Left hindlimb (tissue), 1 donor: ENCODE measurements at regions not wholly inside any gene's neighbourhood (a gene's known extent, or its start where the extent isn't known, plus 50 kb on each side); places are given as distances from the start of the nearest gene placed in this dataset.
"Not testable (repeated sequence)": the region's sequence is repeated elsewhere in the genome, so short reads cannot be mapped to it uniquely, and the experiment has no call there.

ENCODE experiments used
- DNase-seq: peaks from one replicate; pipeline ENCODE4 v3.0.0-alpha.2; 2018

- no peak for DNase-seq
Observed at GRCh38 chr5:34450338-34450737, 205.8 kb upstream of the RAI14 start.

GRCh38 chr5:34452170-34452828 lies 203.8 kb upstream of the RAI14 start:
- no peak for DNase-seq

GRCh38 chr5:34455098-34455497 lies 201.0 kb upstream of the RAI14 start:
- DNase-seq: no peak

- no peak for DNase-seq
Observed at GRCh38 chr5:34459908-34460307, 196.2 kb upstream of the RAI14 start.

- no peak for DNase-seq
Observed at GRCh38 chr5:34460496-34460895, 195.6 kb upstream of the RAI14 start.

GRCh38 chr5:34464829-34465228 lies 191.3 kb upstream of the RAI14 start:
- no peak for DNase-seq

GRCh38 chr5:34465301-34465700 lies 190.8 kb upstream of the RAI14 start:
- DNase-seq: not testable (repeated sequence)

GRCh38 chr5:34466519-34467388 lies 189.4 kb upstream of the RAI14 start:
- DNase-seq: not testable (repeated sequence)

GRCh38 chr5:34467436-34467835 lies 188.7 kb upstream of the RAI14 start:
- DNase-seq: no peak

- DNase-seq: not testable (repeated sequence)
Observed at GRCh38 chr5:34467984-34468383, 188.1 kb upstream of the RAI14 start.

GRCh38 chr5:34469971-34470370 lies 186.2 kb upstream of the RAI14 start:
- no peak for DNase-seq

GRCh38 chr5:34474573-34475021 lies 181.5 kb upstream of the RAI14 start:
- DNase-seq: no peak

GRCh38 chr5:34475249-34475966 lies 180.7 kb upstream of the RAI14 start:
- DNase-seq: no peak

GRCh38 chr5:34476941-34477565 lies 179.1 kb upstream of the RAI14 start:
- no peak for DNase-seq

- no peak for DNase-seq
Observed at GRCh38 chr5:34480810-34481528, 175.2 kb upstream of the RAI14 start.

- DNase-seq: no peak
Observed at GRCh38 chr5:34483442-34484033, 172.6 kb upstream of the RAI14 start.

- DNase-seq: no peak
Observed at GRCh38 chr5:34484216-34484920, 171.8 kb upstream of the RAI14 start.

- DNase-seq: no peak
Observed at GRCh38 chr5:34485768-34486030, 170.4 kb upstream of the RAI14 start.

- peak; percentile 85 for DNase-seq
Observed at GRCh38 chr5:34486160-34486848, 169.8 kb upstream of the RAI14 start.

- DNase-seq: no peak
Observed at GRCh38 chr5:34486849-34487158, 169.3 kb upstream of the RAI14 start.
